ENCODE measurements at regions not wholly inside any gene's neighbourhood (a gene's known extent, or its start where the extent isn't known, plus 50 kb on each side); places are given as distances from the start of the nearest gene placed in this dataset.

GRCh38 chr20:16916165-16916564, 168.0 kb downstream of the OTOR start:
- TF ChIP-seq POLR2AphosphoS5 (IDR thresholded peaks at IDR 0.05; ENCODE audit: low read depth, low read length), result no peak
- TF ChIP-seq CTCF (IDR thresholded peaks at IDR 0.05), result no peak
- TF ChIP-seq RCOR1 (IDR thresholded peaks at IDR 0.05; ENCODE audit: low read length), result no peak
- TF ChIP-seq MXI1 (IDR thresholded peaks at IDR 0.05; ENCODE audit: low read depth, low read length), result no peak
- TF ChIP-seq, protein P1, sequence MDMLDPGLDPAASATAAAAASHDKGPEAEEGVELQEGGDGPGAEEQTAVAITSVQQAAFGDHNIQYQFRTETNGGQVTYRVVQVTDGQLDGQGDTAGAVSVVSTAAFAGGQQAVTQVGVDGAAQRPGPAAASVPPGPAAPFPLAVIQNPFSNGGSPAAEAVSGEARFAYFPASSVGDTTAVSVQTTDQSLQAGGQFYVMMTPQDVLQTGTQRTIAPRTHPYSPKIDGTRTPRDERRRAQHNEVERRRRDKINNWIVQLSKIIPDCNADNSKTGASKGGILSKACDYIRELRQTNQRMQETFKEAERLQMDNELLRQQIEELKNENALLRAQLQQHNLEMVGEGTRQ (IDR thresholded peaks at IDR 0.05; ENCODE audit: borderline replicate concordance, low read depth, low read length), result no peak
- TF ChIP-seq JUND (IDR thresholded peaks at IDR 0.05), result no peak
- TF ChIP-seq SIN3A (IDR thresholded peaks at IDR 0.05; ENCODE audit: borderline replicate concordance, low read depth, low read length), result no peak
- TF ChIP-seq RAD21 (IDR thresholded peaks at IDR 0.05; ENCODE audit: low read length), result no peak
- no peak for TF ChIP-seq FOXM1 (IDR thresholded peaks at IDR 0.05; ENCODE audit: low read depth)

Measured in SK-N-SH (cell line).